ENCODE measurements at regions not wholly inside any gene's neighbourhood (a gene's known extent, or its start where the extent isn't known, plus 50 kb on each side); places are given as distances from the start of the nearest gene placed in this dataset.
A peak's percentile ranks its signal among the peaks of the same experiment; 100 is the strongest.
"Not testable (repeated sequence)": the region's sequence is repeated elsewhere in the genome, so short reads cannot be mapped to it uniquely, and the experiment has no call there.

GRCh38 chr9:102479191-102479590 is 515.9 kb upstream of the CYLC2 start:
- Histone ChIP-seq H3K9ac (ENCODE audit: low read depth in 1 of 2, low read length in 2 of 2) (no peak overlapping the region), H3K27ac (ENCODE audit: low read depth in 1 of 2, low read length in 2 of 2) (no peak overlapping the region), H3K4me1 (ENCODE audit: control insufficient read depth in 4 of 4, insufficient read depth in 4 of 4, low read length in 3 of 4) (no peaks in the 10 kb centered on the region), H3K27me3 (ENCODE audit: control insufficient read depth in 4 of 4, insufficient read depth in 4 of 4, low read length in 3 of 4) (no peaks in the 10 kb centered on the region), H3K9me3 (ENCODE audit: control insufficient read depth in 4 of 4, low read length in 3 of 4) (no peaks in the 10 kb centered on the region), H3K4me3 (ENCODE audit: low read depth in 1 of 3, low read length in 3 of 3) (no peak overlapping the region), H3K36me3 (ENCODE audit: control insufficient read depth in 4 of 4, insufficient read depth in 3 of 4, low read depth in 1 of 4, low read length in 3 of 4) (no peaks in the 10 kb centered on the region)
- WGBS = 88% methylated on average over 3 of the region's 3 CpGs
- TF ChIP-seq JUND (IDR thresholded peaks at IDR 0.05) = no peak
- peak in 1 of 2 donors; percentile 15 for TF ChIP-seq HNF4A (conservative IDR thresholded peaks at IDR 0.05)
- no peak for DNase-seq (ENCODE audit: low spot score)

- no peak overlapping the region for H3K27ac ChIP-seq (ENCODE audit: low read depth in 1 of 2, low read length in 2 of 2)
- no peaks in the 10 kb centered on the region for H3K36me3 ChIP-seq (ENCODE audit: control insufficient read depth in 4 of 4, insufficient read depth in 3 of 4, low read depth in 1 of 4, low read length in 3 of 4)
- H3K9me3 ChIP-seq (ENCODE audit: control insufficient read depth in 4 of 4, low read length in 3 of 4) = peaks cover 0 to 2% (median 0%) of the 10 kb centered on the region in 4 donors
- no peak for DNase-seq (ENCODE audit: low spot score)
- 79% methylated on average over 2 of the region's 2 CpGs for WGBS
- no peaks in the 10 kb centered on the region for H3K4me1 ChIP-seq (ENCODE audit: control insufficient read depth in 4 of 4, insufficient read depth in 4 of 4, low read length in 3 of 4)
- no peaks in the 10 kb centered on the region for H3K27me3 ChIP-seq (ENCODE audit: control insufficient read depth in 4 of 4, insufficient read depth in 4 of 4, low read length in 3 of 4)
- TF ChIP-seq NR2F2 (IDR thresholded peaks at IDR 0.05) (no peak), GABPA (IDR thresholded peaks at IDR 0.05 in 1 of 2, conservative IDR thresholded peaks at IDR 0.05 in 1 of 2) (no peak), HNF4A (conservative IDR thresholded peaks at IDR 0.05) (no peak), RAD21 (IDR thresholded peaks at IDR 0.05) (no peak)
- TF ChIP-seq, protein P1, sequence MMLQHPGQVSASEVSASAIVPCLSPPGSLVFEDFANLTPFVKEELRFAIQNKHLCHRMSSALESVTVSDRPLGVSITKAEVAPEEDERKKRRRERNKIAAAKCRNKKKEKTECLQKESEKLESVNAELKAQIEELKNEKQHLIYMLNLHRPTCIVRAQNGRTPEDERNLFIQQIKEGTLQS (IDR thresholded peaks at IDR 0.05) = no peak
- no peak overlapping the region for H3K4me3 ChIP-seq (ENCODE audit: low read depth in 1 of 3, low read length in 3 of 3)
- no peak overlapping the region for H3K9ac ChIP-seq (ENCODE audit: low read depth in 1 of 2, low read length in 2 of 2)
These were observed 520.8 kb upstream of the CYLC2 start for GRCh38 chr9:102474357-102474756.

GRCh38 chr9:102469430-102469829 is 525.7 kb upstream of the CYLC2 start:
- 94% methylated on average over 7 of the region's 7 CpGs for WGBS
- not testable (repeated sequence) for DNase-seq (ENCODE audit: low spot score); H3K4me1 ChIP-seq (ENCODE audit: control insufficient read depth in 4 of 4, insufficient read depth in 4 of 4, low read length in 3 of 4)

GRCh38 chr9:102461156-102461819 is 533.8 kb upstream of the CYLC2 start:
- 89% methylated on average over 2 of the region's 2 CpGs for WGBS
- Histone ChIP-seq H3K27me3 (ENCODE audit: control insufficient read depth in 4 of 4, insufficient read depth in 4 of 4, low read length in 3 of 4) (no peaks in the 10 kb centered on the region), H3K9me3 (ENCODE audit: control insufficient read depth in 4 of 4, low read length in 3 of 4) (no peaks in the 10 kb centered on the region), H3K4me3 (ENCODE audit: low read depth in 1 of 3, low read length in 3 of 3) (no peak overlapping the region), H3K27ac (ENCODE audit: low read depth in 1 of 2, low read length in 2 of 2) (no peak overlapping the region), H3K4me1 (ENCODE audit: control insufficient read depth in 4 of 4, insufficient read depth in 4 of 4, low read length in 3 of 4) (no peaks in the 10 kb centered on the region), H3K9ac (ENCODE audit: low read depth in 1 of 2, low read length in 2 of 2) (no peak overlapping the region), H3K36me3 (ENCODE audit: control insufficient read depth in 4 of 4, insufficient read depth in 3 of 4, low read depth in 1 of 4, low read length in 3 of 4) (no peaks in the 10 kb centered on the region)
- no peak for DNase-seq (ENCODE audit: low spot score)
- TF ChIP-seq HNF4A (conservative IDR thresholded peaks at IDR 0.05) (no peak), FOXA1 (IDR thresholded peaks at IDR 0.05) (no peak), RXRA (IDR thresholded peaks at IDR 0.05) (no peak), MAX (IDR thresholded peaks at IDR 0.05) (no peak), YY1 (IDR thresholded peaks at IDR 0.05) (no peak), EGR1 (IDR thresholded peaks at IDR 0.05; ENCODE audit: low read depth in 2 of 2) (no peak), FOXA2 (IDR thresholded peaks at IDR 0.05) (no peak), GABPA (IDR thresholded peaks at IDR 0.05 in 1 of 2, conservative IDR thresholded peaks at IDR 0.05 in 1 of 2) (no peak), NR2F2 (IDR thresholded peaks at IDR 0.05) (no peak), TAF1 (conservative IDR thresholded peaks at IDR 0.05) (no peak), CTCF (IDR thresholded peaks at IDR 0.05; ENCODE audit: low read depth, low read length, missing input control) (no peak), JUND (IDR thresholded peaks at IDR 0.05) (no peak), RAD21 (IDR thresholded peaks at IDR 0.05) (no peak), REST (IDR thresholded peaks at IDR 0.05) (no peak), SP1 (IDR thresholded peaks at IDR 0.05) (no peak)
- TF ChIP-seq, protein P1 (IDR thresholded peaks at IDR 0.05) = no peak

More at GRCh38 chr9:102469430-102469829, 525.7 kb upstream of the CYLC2 start:
- H3K4me3 ChIP-seq (ENCODE audit: low read depth in 1 of 3, low read length in 3 of 3); H3K9ac ChIP-seq (ENCODE audit: low read depth in 1 of 2, low read length in 2 of 2); H3K27ac ChIP-seq (ENCODE audit: low read depth in 1 of 2, low read length in 2 of 2); H3K9me3 ChIP-seq (ENCODE audit: control insufficient read depth in 4 of 4, low read length in 3 of 4); H3K27me3 ChIP-seq (ENCODE audit: control insufficient read depth in 4 of 4, insufficient read depth in 4 of 4, low read length in 3 of 4); H3K36me3 ChIP-seq (ENCODE audit: control insufficient read depth in 4 of 4, insufficient read depth in 3 of 4, low read depth in 1 of 4, low read length in 3 of 4): not testable (repeated sequence)

All from liver (tissue), 8 donors.